H1 (cell line): ENCODE measurements at regions not wholly inside any gene's neighbourhood (a gene's known extent, or its start where the extent isn't known, plus 50 kb on each side); places are given as distances from the start of the nearest gene placed in this dataset.
"Not testable (repeated sequence)": the region's sequence is repeated elsewhere in the genome, so short reads cannot be mapped to it uniquely, and the experiment has no call there.

Experiments
- HDAC2 ChIP-seq, 2 experiments: fragments of 300-600 bp in 1 of 2; sonication (generic) in 1 of 2; IDR thresholded peaks; 2 replicates each; pipeline ENCODE4 v1.6.1; 2011 to 2012; ENCODE audit warnings: low read depth in 2 of 2, low read length in 2 of 2, mild to moderate bottlenecking in 2 of 2, moderate library complexity in 2 of 2, borderline replicate concordance in 1 of 2, inconsistent platforms in 1 of 2
- RFX5 ChIP-seq: IDR thresholded peaks from 2 replicates; pipeline ENCODE4 v1.6.1; 2011; ENCODE audit warnings: low read depth, low read length, improper control_type of control experiment, borderline replicate concordance
- SAP30 ChIP-seq: fragments of 300-600 bp; sonication (generic); IDR thresholded peaks from 2 replicates; pipeline ENCODE4 v1.7.1; 2012; ENCODE audit warnings: low read length, moderate library complexity, mild to moderate bottlenecking, inconsistent platforms; ENCODE audit not compliant: insufficient read depth, insufficient replicate concordance
- SP2 ChIP-seq: IDR thresholded peaks from 2 replicates; pipeline ENCODE4 v1.6.1; 2012; ENCODE audit warnings: mild to moderate bottlenecking, low read length, inconsistent platforms
- TF ChIP-seq, protein P1 (sequence below), 3 experiments: IDR thresholded peaks; 1 replicate in 2 of 3; 2 replicates in 1 of 3; pipeline versions ENCODE4 v1.5.1 to v1.6.1; 2011; ENCODE audit warnings: low read length in 3 of 3, mild to moderate bottlenecking in 3 of 3, inconsistent platforms in 2 of 3, low read depth in 1 of 3, moderate library complexity in 1 of 3; ENCODE audit not compliant: insufficient read depth in 1 of 3; ENCODE audit errors: control extremely low read depth in 1 of 3
- TF ChIP-seq, protein P2 (sequence below): IDR thresholded peaks from 2 replicates; pipeline ENCODE4 v1.6.1; 2011; ENCODE audit warnings: low read length, improper control_type of control experiment

DNA sequence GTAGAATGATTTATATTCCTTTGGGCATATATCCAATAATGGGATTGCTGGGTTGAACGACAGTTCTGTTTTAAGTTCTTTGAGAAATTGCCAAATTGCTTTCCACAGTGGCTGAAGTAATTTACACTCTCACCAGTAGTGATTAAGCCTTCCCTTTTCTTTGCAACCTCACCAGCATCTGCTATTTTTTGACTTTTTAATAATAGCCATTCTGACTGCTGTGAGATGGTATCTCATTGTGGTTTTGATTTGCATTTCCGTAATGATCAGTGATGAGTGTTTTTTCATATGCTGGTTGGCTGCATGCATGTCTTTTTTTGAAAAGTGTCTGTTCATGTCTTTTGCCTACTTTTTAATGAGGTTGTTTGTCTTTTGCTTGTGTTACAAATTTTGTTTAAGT lies 233.8 kb downstream of the SNX19 start:
- TF ChIP-seq SAP30; RFX5; HDAC2 (IDR thresholded peaks at IDR 0.05; ENCODE audit: borderline replicate concordance in 1 of 2, low read depth in 2 of 2, low read length in 2 of 2); SP2: not testable (repeated sequence)
- TF ChIP-seq, protein P1, sequence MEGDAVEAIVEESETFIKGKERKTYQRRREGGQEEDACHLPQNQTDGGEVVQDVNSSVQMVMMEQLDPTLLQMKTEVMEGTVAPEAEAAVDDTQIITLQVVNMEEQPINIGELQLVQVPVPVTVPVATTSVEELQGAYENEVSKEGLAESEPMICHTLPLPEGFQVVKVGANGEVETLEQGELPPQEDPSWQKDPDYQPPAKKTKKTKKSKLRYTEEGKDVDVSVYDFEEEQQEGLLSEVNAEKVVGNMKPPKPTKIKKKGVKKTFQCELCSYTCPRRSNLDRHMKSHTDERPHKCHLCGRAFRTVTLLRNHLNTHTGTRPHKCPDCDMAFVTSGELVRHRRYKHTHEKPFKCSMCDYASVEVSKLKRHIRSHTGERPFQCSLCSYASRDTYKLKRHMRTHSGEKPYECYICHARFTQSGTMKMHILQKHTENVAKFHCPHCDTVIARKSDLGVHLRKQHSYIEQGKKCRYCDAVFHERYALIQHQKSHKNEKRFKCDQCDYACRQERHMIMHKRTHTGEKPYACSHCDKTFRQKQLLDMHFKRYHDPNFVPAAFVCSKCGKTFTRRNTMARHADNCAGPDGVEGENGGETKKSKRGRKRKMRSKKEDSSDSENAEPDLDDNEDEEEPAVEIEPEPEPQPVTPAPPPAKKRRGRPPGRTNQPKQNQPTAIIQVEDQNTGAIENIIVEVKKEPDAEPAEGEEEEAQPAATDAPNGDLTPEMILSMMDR (IDR thresholded peaks at IDR 0.05; ENCODE audit: control extremely low read depth in 1 of 3, insufficient read depth in 1 of 3, low read depth in 1 of 3, low read length in 3 of 3): not testable (repeated sequence)
- TF ChIP-seq, protein P2, sequence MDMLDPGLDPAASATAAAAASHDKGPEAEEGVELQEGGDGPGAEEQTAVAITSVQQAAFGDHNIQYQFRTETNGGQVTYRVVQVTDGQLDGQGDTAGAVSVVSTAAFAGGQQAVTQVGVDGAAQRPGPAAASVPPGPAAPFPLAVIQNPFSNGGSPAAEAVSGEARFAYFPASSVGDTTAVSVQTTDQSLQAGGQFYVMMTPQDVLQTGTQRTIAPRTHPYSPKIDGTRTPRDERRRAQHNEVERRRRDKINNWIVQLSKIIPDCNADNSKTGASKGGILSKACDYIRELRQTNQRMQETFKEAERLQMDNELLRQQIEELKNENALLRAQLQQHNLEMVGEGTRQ: not testable (repeated sequence)
